SH-SY5Y (cell line): ENCODE measurements at regions not wholly inside any gene's neighbourhood (a gene's known extent, or its start where the extent isn't known, plus 50 kb on each side); places are given as distances from the start of the nearest gene placed in this dataset.

Source experiments
- GATA2 ChIP-seq: IDR thresholded peaks from 2 replicates; pipeline ENCODE4 v1.6.1; 2011; ENCODE audit warnings: mild to moderate bottlenecking, low read depth, low read length
- GATA3 ChIP-seq: IDR thresholded peaks from 2 replicates; pipeline ENCODE4 v1.6.1; 2011; ENCODE audit warnings: low read depth, mild to moderate bottlenecking, low read length, moderate library complexity

DNA sequence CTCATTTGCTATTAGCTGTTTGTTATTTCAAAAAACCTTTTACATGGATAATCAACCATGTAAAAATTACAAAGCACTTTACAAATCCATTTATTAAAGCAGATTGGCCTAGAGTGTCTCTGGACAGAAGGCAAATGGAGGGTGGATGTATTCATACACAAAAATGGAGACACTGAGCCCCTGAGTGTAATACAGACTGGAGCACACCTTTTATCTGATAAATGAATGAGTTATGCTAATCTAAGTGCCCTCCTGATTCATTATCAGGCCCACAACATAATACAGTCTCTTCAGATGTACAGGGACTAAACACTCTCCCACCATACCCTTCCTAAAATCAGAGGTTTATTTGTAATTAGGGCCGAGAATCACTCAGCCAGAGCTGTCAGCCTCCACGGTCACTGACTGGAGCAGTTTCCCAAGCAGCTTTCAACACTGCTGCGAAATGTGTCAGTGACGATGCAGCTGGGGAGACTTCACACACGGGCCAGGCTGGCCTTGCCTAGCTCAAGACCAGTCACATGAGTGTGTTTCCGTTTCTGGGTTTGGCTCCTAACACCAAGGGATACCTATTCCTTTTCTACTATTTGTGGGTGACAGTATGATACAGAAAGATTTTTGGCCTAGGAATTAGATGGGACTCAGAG is 271.8 kb downstream of the ZIC1 start:
- TF ChIP-seq GATA2 (no peak), GATA3 (no peak)

DNA sequence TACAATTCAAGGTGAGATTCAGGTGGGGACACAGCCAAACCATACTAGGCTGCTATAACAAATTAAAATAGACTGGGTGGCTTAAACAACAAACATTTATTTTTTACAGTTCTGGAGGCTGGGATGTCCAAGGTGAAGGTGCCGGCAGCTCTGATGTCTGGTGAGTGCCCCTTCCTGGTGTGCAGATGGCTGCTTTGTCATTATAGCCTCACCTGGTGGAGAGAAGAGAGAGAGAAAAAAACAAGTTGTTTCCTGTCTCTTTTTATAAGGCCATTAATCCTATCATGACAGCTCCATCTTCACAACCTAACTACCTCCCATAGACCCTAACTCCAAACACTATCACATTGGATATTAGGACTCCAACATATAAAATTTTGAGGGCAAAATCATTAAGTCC is 279.7 kb downstream of the ZIC1 start:
- TF ChIP-seq GATA2, result no peak
- TF ChIP-seq GATA3, result no peak

DNA sequence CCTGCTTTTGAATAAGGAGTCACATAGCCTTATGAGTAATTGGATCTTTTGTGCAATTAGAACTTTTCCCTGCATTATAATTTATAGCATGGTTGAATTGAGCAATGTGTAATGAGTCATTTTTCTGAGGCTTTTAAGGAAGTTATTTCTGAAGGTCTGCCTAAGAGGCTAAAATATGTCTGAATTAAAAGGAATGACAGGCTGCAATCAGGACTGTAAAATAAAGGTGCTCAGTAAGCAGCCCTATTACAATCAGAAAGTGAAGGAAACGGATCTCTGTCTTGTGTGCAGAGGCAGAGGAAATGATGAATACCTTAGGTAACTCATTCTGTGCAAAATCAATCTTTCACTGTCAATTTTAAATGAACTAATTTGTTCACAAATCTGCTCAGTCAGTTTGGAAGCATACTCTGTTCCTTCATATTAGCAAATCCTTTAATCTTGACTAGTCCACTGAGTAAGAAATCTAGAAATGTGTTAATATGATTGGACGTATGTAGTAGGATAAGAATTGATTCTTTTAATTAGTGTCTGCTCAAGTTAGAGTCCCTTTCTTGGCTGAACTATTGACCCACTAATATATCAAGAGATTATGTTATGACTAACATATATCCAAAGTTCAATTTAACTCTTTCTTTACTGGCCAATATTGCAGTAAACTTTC is 290.1 kb downstream of the ZIC1 start:
- TF ChIP-seq GATA2, result no peak
- TF ChIP-seq GATA3, result no peak

DNA sequence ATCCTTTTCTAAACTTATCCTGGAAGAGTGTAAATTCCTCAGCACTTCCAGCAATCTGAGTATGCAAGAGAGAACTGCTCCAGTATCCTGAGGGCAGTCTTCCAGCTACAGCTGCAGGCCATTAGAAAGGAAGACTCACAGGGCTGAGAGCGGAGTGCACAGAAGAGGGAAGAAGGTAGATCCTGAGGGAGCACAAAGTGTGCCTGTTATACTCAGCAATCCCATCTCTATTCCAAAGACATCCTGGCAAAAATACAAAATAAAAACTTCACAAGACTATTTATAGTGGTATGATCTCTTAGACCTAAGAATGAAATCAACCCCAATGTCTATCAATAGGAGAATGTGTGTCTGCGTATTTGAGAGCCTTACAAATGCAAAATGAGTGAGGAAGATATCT is 292.0 kb downstream of the ZIC1 start:
- TF ChIP-seq GATA3, result no peak
- TF ChIP-seq GATA2, result no peak

DNA sequence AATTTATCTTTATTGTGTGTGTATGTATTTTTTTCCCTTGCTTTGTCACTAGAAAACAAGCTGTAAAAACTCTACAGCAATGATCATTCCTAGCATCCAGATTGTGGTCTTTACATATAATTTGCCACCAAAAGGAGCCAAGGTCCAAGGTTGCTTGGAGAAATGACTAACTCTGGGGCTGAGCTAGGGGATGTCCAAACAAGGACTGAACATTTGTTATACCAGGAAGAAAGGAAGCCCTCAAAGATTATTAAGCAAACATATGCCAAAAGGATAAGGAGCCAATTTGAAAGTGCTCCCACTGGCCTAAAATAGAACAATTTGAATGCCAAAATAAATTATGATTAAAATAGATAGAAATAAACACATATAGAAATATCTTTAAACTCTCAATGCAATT is 293.3 kb downstream of the ZIC1 start:
- TF ChIP-seq GATA2 (no peak), GATA3 (no peak)

DNA sequence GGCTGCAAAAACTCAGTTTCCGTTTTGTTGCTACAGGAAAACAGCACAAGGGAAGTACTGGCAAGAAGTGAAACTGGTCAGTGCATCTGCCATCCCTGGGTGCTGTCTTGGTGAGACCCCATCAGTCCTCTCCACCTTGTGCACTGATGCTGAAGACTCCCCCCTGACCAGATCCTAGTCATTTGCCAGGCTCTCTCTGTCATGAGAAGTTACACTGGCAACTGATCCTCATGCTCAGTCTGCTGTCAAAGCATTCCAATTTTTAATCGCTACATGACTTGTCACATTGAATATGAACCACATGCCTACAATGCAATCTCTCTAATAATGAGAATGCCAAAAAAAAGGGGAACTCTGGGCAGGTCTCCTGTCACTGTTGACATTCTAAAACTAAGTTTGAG is 296.5 kb downstream of the ZIC1 start:
- TF ChIP-seq GATA3 (no peak), GATA2 (no peak)

DNA sequence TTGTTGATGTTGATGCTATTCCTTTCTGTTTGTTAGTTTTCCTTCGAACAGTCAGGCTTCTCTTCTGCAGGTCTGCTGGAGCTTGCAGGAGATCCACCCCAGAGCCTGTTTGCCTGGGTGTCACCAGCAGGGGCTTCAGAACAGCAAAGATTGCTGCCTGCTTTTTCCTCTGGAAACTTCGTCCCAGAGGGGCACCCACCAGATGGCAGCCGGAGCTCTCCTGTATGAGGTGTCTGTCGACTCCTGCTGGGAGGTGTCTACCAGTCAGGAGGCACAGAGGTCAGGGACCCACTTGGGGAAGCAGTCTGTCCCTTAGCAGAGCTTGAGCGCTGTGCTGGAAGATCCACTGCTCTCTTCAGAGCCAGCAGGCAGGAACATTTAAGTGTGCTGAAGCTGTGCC is 303.2 kb downstream of the ZIC1 start:
- no peak for TF ChIP-seq GATA3
- no peak for TF ChIP-seq GATA2

DNA sequence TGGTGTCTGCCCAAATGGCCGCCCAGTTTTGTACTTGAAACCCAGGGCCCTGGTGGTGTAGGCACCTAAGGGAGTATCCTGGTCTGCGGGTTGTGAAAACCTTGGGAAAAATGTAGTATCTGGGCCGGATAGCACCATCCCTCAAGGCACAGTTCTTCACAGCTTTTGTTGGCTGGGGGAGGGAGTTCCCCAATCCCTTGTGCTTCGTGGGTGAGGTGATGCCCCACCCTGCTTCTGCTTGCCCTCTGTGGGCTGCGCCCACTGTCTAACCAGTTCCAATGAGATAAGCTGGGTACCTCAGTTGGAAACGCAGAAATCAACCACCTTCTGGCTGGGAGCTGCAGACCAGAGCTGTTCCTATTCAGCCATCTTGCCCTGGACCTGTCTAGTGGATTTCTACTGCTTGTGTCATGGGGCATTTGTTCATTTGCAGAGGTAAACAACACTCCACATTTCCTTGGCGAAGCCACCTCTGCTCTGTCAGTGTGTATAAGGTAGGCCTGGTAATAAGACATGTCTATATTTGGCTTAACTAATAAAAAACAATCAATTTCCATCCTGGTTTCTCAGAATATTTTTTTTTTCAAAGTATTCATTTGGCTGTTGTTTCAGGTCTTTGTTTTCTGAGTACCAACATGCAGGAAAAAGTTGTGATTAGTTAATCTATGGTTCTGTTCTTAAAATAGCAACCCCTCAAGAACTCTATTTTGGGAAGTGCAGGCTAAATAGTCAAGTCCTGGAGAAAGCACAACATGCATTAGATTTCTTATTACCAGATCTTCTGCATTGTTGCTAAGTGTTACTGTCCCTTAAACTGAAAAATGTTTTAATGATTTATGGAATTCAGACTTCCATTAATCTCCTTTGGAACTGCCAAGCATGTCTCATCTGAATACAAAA is 304.3 kb downstream of the ZIC1 start:
- no peak for TF ChIP-seq GATA3
- no peak for TF ChIP-seq GATA2

DNA sequence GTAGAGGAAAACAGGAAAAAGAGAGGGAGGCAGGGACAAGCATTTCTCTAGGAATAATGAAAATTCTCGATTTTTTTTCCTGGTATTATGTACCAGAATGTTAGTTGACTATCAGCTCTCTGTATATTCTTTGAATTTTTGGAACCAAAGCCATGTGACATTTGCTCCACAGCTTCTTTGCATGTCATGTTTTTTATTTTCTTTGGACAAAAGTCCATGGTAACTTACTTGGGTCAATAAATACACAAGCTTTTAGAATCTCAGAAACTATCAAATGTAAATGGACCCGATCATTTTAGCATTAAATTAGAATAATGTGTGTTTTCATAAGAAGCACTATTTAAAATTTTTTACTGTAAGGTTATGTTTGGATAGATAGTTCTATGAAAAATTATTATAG is 320.5 kb downstream of the ZIC1 start:
- TF ChIP-seq GATA2 (no peak), GATA3 (no peak)

DNA sequence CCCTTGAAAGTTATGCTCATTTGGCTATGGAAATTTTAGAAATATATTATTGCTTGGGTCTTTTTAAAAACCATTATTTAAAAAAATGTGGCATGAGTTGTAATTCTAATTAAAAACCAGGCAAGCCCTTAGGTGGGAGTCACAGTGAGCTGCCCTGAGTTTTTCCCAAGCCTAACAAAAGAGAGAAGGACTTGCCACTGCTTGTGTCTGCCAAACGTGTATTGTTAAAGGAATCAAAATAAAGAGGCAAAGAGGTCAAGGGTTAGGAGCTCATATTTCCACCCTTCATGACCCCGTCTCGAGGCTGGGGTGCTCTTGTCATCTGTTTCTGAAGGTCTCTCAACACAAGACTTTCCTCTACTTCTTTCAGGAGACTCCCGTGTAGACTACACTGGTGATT is 321.1 kb downstream of the ZIC1 start:
- no peak for TF ChIP-seq GATA2
- TF ChIP-seq GATA3, result no peak

DNA sequence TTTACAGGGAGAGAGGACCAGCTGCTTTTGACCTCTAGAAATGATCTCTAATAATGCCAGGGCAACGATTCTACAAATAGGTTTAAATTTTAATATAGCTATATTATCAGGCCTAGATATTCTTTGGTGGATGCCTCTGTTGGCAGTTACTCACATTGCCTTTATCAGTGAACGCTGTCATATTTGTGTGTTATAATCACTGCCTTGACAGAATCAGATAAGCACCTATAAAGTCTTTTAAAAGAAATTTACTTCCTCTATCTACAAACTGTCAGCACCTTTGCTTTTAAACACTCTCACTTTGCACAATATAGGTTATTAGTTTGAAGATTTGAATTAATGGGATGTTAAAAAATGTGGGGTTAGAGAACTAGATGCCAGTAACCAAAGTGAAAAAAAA is 324.1 kb downstream of the ZIC1 start:
- TF ChIP-seq GATA2 (no peak), GATA3 (no peak)

DNA sequence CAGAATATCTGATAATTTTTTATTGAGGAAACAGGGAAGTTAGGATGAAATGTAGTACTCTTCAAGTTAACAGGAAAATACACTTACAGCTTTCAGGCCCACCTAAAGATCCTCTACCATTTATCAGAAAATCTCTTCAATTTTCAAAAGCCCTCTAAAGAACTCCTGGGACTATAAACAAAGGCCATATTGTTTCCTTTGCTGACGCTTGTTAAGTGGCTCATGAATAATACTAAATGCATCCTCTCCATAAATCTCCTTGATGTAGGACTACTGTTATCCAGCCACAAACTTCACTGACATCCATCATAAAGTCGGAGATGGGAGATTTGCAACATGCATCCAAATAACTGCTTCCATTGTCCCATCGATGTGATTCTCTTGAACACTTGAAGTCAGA is 326.5 kb downstream of the ZIC1 start:
- TF ChIP-seq GATA3 (no peak), GATA2 (no peak)

DNA sequence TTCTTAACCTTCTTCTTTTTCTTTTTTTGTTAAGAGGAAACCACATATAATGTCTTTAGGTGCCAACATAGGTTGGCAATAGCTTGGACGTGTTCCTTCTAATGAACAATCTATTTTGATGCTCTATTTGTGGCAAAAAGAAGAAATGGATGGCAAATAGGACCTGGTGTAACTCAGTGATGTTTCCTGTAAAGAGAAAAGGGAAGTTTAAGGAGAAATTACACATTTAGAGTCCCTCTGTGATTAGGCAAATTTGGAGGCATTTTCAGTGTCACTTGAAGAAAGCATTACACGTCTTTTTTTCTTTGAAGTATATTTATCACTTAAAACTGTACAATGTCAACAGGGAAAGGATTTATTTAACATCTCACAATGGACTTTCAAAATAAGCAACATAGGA is 327.1 kb downstream of the ZIC1 start:
- TF ChIP-seq GATA2 (no peak), GATA3 (no peak)

DNA sequence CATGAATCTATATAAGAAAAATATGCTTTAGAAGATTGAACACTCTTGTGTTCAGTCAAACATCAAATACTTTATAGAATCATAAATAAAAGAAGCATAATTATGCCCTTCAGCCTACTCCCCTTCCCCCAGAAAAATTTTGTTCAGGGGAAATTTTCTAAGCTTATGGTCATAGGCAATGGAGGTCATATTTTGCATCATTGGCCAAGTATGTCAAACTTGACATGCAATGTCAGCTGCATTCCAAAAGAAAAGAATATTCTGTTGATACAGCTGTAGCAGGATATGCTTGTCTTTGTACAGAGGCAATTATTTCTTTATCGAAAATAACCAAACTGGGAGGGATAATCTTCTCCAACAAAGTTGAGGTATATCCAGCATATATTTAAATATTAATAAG is 328.2 kb downstream of the ZIC1 start:
- TF ChIP-seq GATA3 (no peak), GATA2 (no peak)

DNA sequence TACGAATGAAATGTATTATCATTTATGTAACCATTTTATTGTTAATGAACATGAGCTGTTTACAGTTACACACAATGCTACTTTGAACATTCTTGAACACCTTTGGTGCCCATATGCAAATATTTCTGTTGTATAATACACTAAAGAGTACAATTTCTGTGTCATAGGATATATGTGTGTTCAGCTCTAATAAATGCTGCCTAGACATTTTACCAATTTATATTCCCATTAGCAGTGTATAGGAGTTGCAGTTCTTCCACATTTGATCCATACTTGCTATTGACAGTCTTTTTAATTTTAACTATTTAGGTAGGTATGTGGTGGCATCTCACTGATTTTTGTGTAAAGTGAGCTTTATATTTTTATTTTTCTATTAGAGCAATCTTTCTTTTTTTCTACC is 331.8 kb downstream of the ZIC1 start:
- TF ChIP-seq GATA3 (no peak), GATA2 (no peak)
